Left colon (tissue), 2 donors: ENCODE measurements at regions not wholly inside any gene's neighbourhood (a gene's known extent, or its start where the extent isn't known, plus 50 kb on each side); places are given as distances from the start of the nearest gene placed in this dataset.
A peak's percentile ranks its signal among the peaks of the same experiment; 100 is the strongest.
"Not testable (repeated sequence)": the region's sequence is repeated elsewhere in the genome, so short reads cannot be mapped to it uniquely, and the experiment has no call there.

Experiments
- ATAC-seq: fragments of 200-7000 bp; cut with Tn5 transposase; one replicate; pipeline ENCODE4 v1.9.1; 2020; ENCODE audit warnings: mild to moderate bottlenecking, moderate library complexity
- DNase-seq, 2 donors: peaks; one replicate each; pipeline ENCODE4 v3.0.0-alpha.2; 2020
- intact Hi-C, 2 donors: fragments of 100-400 bp; cut with DNase I in 1 of 2; cut with micrococcal nuclease in 1 of 2; formaldehyde crosslinking; loops; one replicate each; pipeline versions ENCODE4 v1.11.2 to v1.14.0; 2022; cut with DNase I, micrococcal nuclease
- donor health status: DM: no; HTN: no; CAD: no.
- donor health status: DM: yes; HTN: yes; CAD: no.

DNA sequence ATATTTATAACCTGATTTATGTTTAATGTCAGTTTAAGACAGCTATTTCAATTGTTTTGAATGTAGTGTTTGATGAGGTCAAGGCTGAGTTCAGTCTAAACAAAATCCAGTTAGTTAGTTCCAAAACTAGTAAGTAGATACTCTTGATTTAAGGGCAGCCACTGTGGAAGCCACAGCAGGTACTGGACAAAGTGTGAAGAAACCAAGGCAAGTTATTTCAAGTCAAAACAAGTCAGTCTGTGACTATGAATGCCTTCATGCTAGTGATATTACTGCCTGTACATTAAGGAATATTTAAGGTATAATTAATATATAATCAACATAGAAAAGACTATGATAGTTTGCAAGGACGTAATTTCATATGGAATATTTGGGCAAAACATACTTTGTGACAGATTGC is 362.3 kb downstream of the DMRTA1 start:
- no peak for ATAC-seq
- DNase-seq, result no peak
- intact Hi-C loops, result no loop called here

DNA sequence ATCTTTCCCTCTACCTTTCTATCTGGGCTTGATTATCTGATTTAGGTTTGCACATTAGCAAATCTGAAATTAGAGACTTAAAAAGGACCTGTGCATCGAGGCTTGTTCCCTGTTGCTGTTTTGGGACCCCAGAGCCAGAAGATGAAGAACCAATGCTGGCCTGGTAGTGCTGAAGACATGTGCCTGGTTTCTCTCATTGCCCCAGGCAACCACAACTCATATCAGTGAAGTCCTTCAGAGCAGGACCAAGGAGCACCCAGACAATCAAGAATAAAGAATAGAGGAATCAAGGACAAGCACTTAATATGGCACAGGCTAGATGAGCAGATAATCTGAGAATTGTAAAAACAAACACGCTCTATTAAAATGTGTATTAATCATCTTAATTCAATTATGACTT is 362.7 kb downstream of the DMRTA1 start:
- intact Hi-C loops, result no loop called here
- DNase-seq, result no peak
- no peak for ATAC-seq

DNA sequence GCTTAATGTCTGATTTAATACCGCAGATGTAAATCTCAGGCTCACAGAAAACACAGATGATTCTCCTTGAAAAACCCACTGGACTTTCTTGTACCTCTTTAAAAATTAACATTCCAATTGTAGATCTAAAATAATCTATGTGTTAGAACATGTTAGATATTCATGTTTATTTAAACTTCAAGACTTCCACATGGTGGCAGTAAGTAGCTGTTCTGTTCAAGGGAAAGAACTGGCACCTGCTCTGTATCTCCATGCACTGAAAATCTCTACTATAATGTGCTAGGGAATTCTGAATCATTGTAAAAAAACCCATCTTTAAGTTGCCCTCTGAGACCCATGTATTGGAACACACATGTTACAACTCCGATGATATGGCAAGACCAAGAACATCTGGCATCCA is 366.9 kb downstream of the DMRTA1 start:
- intact Hi-C loops, result no loop called here
- ATAC-seq (peak; percentile 62), DNase-seq (no peak)

DNA sequence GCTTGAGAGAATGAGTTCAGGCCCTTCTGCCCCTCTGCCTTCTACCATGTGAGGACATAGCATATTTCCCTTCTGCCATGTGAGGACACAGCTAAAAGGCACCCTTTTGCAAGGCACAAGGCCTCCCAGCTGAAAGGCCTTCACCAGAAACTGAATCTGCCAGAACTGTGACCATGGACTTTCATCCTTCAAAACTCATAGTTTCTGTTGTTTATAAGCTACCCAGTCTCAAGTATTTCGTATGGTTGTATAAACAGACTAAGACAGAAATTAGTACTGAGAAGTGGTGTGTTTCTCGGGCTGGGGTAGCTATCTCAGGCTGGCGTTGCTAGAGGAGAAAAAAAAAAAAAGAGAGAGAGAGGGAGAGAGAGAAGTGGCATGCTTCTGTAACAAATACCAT is 368.6 kb downstream of the DMRTA1 start:
- DNase-seq, result no peak
- ATAC-seq, result no peak
- intact Hi-C loops, result no loop called here

DNA sequence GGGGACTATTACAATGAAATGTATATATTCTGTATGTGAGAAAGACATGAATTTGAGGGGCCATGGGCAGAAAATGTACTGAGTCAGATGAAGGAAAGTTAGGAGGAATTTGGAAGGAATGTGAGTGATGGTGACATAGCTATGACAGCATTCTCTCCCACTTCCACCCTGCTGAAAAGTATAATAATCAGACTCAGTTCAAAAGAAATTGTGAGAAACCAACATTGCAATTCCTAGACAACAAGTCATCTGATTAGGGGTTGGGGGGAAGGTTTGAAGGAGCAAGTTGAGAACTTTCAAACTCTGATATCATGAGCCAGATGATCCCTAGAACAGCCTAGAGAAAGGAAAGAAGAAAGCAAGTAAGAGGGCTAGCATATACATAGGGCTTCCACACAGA is 370.6 kb downstream of the DMRTA1 start:
- intact Hi-C loops, result no loop called here
- DNase-seq, result no peak
- no peak for ATAC-seq

DNA sequence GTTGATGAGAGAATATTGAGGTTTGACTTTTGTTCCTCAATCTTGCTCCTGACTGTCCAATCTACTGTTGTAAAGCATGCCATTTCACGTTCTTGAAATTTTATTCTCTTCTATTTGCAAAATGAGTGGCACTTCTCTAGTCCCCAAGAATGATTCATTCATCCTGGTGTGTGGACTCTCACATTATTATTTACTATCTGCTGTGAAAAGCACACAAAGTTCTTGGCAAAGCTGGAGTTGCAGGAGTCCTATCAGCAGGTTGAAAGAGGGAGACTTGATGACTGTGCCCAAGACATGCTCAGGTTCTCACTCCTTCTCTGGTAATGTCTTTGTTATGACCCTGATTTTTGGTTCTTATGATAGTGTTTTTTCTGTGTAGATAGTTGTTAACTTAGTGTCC is 382.6 kb downstream of the DMRTA1 start:
- ATAC-seq (no peak), DNase-seq (no peak)
- intact Hi-C loops, result no loop called here

DNA sequence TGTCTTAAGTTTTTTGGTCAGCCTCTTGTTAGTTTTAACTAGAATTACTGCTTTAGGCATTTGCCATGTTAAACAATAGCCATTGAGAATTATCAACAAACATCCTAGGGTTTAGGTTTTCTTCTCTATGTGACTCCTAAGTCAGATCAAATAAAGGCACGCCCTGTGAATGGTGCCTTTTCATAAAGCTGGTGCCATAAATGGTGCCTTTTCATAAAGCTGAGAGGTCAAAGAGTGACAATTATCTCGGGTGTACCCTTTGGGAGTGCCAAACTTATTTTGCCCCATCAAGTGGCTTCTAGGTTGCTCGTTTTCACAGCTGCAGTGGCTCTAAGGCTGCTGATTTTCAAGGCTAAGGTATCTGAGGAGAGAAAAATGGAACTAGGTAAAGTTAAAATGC is 391.6 kb downstream of the DMRTA1 start:
- intact Hi-C loops, result no loop called here
- peak; percentile 98 for ATAC-seq
- peak in 1 of 2 donors; percentile 30 for DNase-seq

DNA sequence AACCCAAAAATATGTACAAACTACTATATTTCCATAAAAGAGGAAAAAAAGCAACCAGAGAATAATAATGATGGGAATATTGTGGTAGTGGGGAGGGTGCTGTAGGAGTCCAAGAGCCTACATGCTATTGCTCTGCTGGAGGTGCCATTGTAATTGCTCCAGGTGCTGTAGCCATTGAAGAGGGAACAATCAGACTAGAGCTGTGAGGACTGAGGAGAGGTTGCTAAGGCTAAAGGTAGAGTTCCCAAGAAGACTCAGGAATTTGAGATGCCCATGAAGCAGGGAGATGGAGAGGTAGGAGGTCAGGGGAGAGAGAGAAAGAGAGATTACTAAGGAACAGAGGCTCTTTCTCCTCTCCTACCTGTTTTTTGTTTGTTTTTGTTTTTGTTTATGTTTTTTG is 394.0 kb downstream of the DMRTA1 start:
- ATAC-seq (no peak), DNase-seq (no peak)
- intact Hi-C loops, result no loop called here

DNA sequence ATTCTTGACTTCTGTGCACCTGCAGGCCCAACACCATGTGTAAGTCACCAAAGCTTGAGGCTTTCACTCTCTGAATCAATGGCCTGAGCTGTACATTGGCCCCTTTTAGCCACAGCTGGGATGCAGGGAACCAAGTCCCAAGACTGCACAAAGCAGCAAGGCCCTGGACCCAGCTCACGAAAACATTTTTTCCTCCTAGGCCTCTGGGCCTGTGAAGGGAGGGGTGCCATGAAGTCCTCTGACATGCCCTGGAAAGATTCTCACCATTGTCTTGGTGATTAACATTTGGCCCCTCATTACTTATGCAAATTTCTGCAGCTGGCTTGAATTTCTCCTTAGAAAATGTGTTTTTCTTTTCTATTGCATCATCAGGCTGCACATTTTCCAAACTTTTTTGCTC is 398.6 kb downstream of the DMRTA1 start:
- intact Hi-C loops, DNase-seq, ATAC-seq: not testable (repeated sequence)

DNA sequence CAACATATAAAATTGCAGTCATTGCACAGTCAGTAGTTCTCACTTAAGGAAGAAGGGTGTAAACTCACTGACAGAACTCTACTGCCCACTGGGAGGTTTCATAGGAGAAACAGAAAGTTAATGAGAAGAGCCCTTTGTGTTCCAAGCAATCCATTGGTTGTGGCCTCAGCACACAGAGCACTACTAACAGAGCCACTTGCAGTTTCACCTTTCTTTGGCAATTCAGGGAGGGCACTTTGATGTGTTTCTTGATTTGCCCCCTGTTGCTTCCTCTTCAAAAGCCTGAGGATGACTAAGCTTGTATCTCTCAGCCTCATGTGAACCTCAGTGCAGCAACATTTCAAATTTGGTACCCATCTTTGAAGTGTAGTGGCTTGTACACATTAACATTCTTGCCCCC is 409.4 kb downstream of the DMRTA1 start:
- intact Hi-C loops, result no loop called here
- no peak for ATAC-seq
- DNase-seq, result no peak

DNA sequence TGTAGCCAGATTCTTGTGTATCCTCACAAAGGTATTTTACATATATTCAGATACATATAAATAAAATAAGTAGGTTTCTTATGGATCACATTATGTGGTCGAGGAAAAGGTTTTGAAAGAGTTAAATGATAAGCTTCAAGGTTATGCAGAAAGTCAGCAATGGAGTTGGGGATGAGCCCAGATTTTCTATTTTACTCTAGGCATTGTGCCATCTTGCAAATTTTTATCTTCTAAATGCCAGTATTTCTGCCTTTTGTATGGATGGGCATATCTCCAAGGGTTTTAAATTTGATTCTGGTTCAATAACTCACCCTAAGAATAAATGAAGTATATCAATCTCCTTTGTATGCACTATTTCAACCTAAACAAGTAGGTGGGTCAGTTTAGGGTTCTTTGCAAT is 410.7 kb downstream of the DMRTA1 start:
- no peak for DNase-seq
- no peak for ATAC-seq
- intact Hi-C loops, result no loop called here

DNA sequence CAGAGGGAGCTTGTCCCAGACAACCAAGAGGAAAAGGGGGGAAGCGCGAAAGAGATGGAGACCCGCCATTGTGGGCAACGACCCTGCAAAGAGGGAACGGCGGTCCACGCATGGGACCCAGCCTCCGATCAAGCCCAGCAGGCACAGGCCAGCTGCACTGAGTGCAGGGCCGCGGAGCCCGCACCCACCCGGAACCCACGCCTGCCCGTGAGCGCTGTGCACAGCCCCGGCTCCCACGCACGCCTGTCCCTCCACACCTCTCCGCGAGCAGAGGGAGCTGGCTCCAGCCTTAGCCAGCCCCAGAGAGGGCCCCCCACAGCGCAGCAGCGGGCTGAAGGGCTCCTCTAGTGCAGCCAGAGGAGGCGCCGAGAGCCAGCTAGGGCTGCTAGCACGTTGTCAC is 416.5 kb downstream of the DMRTA1 start:
- DNase-seq (no peak), ATAC-seq (no peak)
- intact Hi-C loops, result no loop called here

DNA sequence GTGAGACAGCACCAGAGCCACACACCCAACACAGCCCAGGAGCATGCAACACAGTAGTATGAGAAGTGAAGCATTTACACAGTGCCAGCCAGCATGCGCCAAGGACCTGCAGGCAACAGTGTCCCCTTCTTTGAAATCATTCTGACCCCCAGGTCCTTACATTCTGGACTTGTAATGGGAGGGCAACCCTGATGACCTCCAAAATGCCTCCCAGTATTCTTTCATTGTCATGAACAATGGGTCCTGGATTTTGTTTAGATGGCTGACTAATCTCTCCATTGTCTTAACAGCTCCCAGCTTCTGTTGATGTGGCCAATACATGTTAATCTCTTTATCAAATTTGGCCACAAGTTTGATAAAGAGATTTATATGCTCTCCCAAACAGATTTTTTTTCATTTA is 417.1 kb downstream of the DMRTA1 start:
- ATAC-seq, result no peak
- no peak for DNase-seq
- intact Hi-C loops, result no loop called here

DNA sequence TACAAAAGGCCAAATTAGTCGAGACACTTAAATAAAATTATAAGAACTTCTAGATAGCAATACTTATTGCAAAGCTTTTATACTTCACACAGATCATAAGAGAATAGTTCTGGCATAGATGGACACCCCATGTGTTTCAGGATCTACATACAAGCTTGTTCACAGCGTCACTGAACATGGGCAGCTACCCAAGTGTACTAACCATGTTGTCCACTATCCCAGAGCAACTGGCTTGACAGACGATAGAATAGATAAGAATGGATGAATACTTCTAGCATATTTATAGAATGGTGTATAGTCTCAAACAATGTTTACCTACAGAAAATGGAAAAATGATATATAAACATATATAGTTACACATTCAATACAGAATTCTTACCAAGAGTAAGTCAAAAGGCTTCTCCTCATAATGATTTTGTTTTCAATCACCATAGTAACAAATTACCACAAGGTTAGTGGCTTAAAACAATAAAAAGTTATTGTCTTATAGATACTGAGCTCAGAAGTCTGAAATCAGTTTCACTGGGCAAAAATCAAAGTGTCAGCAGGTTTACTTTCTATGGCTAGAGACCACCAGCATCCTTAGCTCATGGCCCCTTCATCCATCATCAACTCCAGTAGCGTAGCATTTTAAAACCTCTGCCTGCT is 446.7 kb downstream of the DMRTA1 start:
- peak in 1 of 2 donors; percentile 7 for DNase-seq
- intact Hi-C loops, result no loop called here
- peak; percentile 75 for ATAC-seq

DNA sequence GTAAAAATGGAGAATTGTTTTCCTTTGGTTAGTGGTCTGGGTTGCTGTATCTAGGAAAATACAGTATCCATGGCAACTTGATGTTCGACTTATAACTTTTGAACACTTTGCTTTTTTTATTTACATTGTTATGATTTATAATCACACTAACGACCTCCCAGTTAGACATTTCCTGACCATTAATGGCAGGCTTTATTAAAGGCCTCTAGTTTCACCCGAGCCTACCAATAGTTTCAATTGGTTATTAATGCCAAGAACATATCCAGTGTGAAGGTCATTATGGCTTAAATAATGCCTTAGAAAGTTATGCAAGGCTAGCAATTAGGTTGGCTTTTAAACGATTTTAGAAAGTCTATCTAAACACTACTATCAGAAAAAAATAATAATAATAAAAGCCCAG is 452.0 kb downstream of the DMRTA1 start:
- intact Hi-C loops, result no loop called here
- no peak for DNase-seq
- no peak for ATAC-seq

DNA sequence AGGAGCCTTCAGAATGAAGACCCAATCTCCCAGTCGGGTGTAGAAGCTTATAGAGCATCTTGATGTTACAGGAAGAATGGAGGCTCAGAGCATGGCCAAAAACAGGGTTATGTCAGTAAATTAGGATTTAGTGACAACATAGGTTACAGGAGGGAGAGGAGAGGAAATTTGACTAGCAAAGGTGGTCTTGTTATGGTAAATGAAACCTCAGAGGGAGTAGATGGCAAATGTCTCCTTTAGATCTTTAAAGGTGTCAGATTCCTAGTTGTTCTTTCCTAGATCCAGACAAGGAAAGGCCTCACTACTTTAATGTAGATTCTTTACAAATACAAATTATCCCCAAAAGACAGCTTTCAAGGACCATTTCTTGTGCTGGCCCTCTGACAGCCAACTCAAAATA is 465.0 kb downstream of the DMRTA1 start:
- intact Hi-C loops, result no loop called here

DNA sequence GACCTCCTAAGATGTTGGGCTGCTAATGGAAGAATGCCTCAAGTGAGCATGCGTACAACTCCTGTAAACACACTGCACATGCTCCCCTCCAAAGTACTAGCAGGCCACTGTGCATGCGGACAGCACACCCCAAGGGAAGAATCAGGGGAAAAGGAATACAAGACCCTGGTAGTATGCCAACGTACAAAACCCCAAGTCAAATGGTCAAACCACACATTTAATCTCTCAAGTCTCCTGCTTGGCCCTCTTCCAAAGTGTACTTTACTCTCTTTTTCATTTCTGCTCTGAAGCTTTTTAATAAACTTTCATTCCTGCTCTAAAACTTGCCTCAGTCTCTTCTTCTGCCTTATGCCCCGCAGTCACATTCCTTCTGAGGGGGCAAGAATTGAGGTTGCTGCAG is 466.4 kb downstream of the DMRTA1 start:
- ATAC-seq (no peak), DNase-seq (no peak)
- intact Hi-C loops, result no loop called here

More for the DNA sequence above, 465.0 kb downstream of the DMRTA1 start:
- DNase-seq, result no peak
- no peak for ATAC-seq

DNA sequence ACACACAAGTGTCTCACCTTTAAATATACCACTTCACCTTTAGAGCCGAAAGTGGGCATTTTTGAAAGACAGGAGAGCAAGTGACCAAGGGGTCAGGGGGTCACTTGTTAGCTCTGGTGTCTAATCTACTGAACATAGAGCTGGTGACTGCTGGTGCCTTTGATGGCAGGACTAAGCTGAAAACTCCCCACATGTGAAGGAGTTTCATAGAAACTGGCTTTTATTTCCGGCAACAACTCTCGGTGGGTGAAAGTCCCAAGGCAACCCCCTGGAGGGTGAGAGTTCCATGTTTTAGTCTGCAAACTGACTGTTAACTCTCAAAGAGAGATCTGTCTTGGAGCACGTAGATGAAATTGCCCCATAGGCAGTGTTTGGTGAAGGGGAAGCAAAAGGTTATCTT is 466.9 kb downstream of the DMRTA1 start:
- ATAC-seq (no peak), DNase-seq (no peak)
- intact Hi-C loops, result no loop called here

DNA sequence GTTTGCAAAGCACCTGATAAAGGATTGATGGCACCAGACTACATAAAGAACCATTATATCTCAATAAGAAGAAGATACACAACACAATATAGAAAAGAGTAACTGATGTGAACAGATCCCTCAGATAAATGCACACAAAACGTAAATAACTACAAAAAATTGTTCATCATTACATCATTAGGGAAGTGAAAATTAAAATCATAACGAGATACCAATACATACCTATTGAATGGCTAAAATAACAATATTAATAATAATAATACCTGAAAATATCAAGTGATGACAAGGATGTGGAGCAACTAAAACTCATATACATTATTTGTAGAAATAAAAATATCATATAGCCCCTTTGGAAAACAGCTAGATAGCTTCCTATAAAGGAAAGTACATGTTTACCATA is 469.5 kb downstream of the DMRTA1 start:
- ATAC-seq (no peak), DNase-seq (no peak)
- intact Hi-C loops, result no loop called here

DNA sequence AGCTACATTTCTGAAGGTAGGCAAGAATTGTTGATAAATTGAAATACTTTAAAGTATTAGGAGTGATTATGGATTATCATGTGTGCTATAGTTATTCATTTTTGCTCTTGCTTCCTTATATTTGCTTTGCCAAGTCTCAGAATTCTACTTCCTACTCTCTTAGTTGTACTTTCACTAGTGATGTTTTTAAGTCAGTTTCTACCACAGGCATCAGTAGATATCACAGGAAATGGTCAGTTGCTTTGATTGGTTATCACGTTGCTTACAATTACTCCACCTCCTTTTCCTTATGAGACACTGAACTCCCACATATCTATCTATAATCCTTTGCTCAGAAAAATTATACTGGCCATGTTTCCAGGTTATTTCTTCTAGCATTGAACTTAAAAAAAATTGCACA is 472.8 kb downstream of the DMRTA1 start:
- ATAC-seq (no peak), DNase-seq (no peak)
- intact Hi-C loops, result no loop called here

DNA sequence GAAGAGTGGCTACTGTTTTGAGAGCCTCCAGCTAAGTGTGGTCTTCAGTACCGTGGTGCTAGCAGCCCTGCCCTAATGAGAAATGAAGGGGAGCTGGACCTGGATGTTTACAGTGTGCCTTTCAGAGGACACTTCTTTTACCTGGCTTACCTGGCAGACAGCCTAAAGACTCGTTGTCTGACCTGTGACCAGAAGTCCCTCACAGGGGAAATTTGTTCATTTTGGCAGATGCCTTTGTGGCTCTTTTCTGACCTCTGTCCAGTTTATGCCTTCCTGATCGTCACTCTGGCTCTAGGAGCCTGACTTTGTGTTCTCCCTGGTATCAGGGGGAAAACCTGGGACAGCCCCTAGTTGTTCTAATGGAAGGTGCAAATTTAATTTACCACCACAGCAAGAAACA is 475.1 kb downstream of the DMRTA1 start:
- ATAC-seq (no peak), DNase-seq (no peak)
- intact Hi-C loops, result no loop called here

DNA sequence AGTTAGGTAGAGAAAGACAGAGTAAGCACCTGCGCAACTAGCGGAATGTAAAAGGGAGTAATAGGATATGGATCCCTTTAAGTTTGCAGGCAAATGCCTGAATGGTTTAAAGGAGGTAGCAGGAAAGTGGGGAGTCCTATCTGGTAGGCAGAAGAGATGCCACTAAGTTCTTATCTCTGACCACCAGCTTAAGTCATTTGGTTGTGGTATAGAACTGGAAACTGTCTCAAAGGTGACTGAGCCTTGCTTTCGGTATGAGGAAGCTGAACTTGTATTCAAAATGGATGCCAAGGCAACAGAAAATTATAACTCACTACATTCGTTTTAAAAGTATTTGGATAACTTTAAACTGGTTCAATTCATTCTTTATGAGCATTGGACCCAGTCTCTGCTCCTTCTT is 475.6 kb downstream of the DMRTA1 start:
- ATAC-seq, result no peak

More for the DNA sequence above, 475.6 kb downstream of the DMRTA1 start:
- no peak for DNase-seq
- intact Hi-C loops, result no loop called here
